Chondrocyte (in vitro differentiated cells): ENCODE measurements at regions not wholly inside any gene's neighbourhood (a gene's known extent, or its start where the extent isn't known, plus 50 kb on each side); places are given as distances from the start of the nearest gene placed in this dataset.
A peak's percentile ranks its signal among the peaks of the same experiment; 100 is the strongest.

ENCODE experiments used
- DNase-seq: peaks from one replicate; pipeline ENCODE4 v3.0.0; 2021; ENCODE audit warnings: mixed read lengths, low spot score
- H3K27ac Mint-ChIP-seq: one replicate; pipeline ENCODE4 v1.8.0; 2021; ENCODE audit warnings: mild to moderate bottlenecking, moderate library complexity, mixed read lengths; ENCODE audit not compliant: unreplicated experiment
- H3K27me3 Mint-ChIP-seq: 2 replicates; pipeline ENCODE4 v1.8.0; 2021; ENCODE audit warnings: low read depth, mixed read lengths
- H3K36me3 Mint-ChIP-seq: 2 replicates; pipeline ENCODE4 v1.8.0; 2021; ENCODE audit warnings: low read depth, mixed read lengths
- H3K4me1 Mint-ChIP-seq: 2 replicates; pipeline ENCODE4 v1.8.0; 2021; ENCODE audit warnings: low read depth, mild to moderate bottlenecking, mixed read lengths
- H3K4me3 Mint-ChIP-seq: one replicate; pipeline ENCODE4 v1.8.0; 2021; ENCODE audit warnings: mild to moderate bottlenecking, moderate library complexity, mixed read lengths; ENCODE audit not compliant: unreplicated experiment
- H3K9me3 Mint-ChIP-seq: 2 replicates; pipeline ENCODE4 v1.8.0; 2021; ENCODE audit warnings: low read depth, mixed read lengths
- CTCF ChIP-seq: fragments of 200-600 bp; sonication (generic); IDR thresholded peaks from 2 replicates; pipeline ENCODE4 v1.5.0; 2021; ENCODE audit warnings: antibody characterized with exemption, mild to moderate bottlenecking, moderate library complexity

- DNase-seq = no peak
- TF ChIP-seq CTCF = no peak
- H3K9me3 Mint-ChIP-seq = no peaks in the 10 kb centered on the region
- no peaks in the 10 kb centered on the region for H3K27me3 Mint-ChIP-seq
- no peaks in the 10 kb centered on the region for H3K36me3 Mint-ChIP-seq
- H3K4me1 Mint-ChIP-seq = peaks cover 33% of the 10 kb centered on the region
- no peak overlapping the region for H3K4me3 Mint-ChIP-seq
- no peak overlapping the region for H3K27ac Mint-ChIP-seq
These were observed 274.8 kb downstream of the TSHZ3 start for GRCh38 chr19:31074199-31075125.

- no peak overlapping the region for H3K27ac Mint-ChIP-seq
- H3K9me3 Mint-ChIP-seq = no peaks in the 10 kb centered on the region
- H3K36me3 Mint-ChIP-seq = no peaks in the 10 kb centered on the region
- no peak for TF ChIP-seq CTCF
- H3K4me1 Mint-ChIP-seq = peaks cover 33% of the 10 kb centered on the region
- no peak for DNase-seq
- no peaks in the 10 kb centered on the region for H3K27me3 Mint-ChIP-seq
- no peak overlapping the region for H3K4me3 Mint-ChIP-seq
These were observed 275.6 kb downstream of the TSHZ3 start for GRCh38 chr19:31073485-31074198.

DNA sequence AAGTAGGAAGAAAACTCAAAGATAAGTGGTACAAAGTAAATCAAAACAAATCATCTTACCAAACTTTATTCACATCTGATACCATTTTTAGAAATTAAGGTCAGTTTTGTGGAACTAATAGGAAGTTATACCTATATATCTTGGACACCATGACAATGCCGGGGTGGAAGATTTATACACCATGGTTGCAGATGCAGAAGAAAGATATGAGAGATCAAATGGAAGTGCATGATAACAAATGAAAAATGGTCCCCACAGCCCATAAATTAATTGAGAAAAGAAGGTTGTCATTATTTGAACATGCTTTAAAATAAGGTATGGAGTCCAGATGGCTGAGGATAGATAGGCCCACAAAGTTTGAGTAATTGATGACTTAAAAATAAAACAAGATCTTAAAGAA, 276.8 kb downstream of the TSHZ3 start:
- TF ChIP-seq CTCF = no peak
- H3K9me3 Mint-ChIP-seq = no peaks in the 10 kb centered on the region
- no peak for DNase-seq
- no peak overlapping the region for H3K4me3 Mint-ChIP-seq
- no peaks in the 10 kb centered on the region for H3K27me3 Mint-ChIP-seq
- peaks cover 34% of the 10 kb centered on the region for H3K4me1 Mint-ChIP-seq
- H3K36me3 Mint-ChIP-seq = no peaks in the 10 kb centered on the region
- H3K27ac Mint-ChIP-seq = no peak overlapping the region

DNA sequence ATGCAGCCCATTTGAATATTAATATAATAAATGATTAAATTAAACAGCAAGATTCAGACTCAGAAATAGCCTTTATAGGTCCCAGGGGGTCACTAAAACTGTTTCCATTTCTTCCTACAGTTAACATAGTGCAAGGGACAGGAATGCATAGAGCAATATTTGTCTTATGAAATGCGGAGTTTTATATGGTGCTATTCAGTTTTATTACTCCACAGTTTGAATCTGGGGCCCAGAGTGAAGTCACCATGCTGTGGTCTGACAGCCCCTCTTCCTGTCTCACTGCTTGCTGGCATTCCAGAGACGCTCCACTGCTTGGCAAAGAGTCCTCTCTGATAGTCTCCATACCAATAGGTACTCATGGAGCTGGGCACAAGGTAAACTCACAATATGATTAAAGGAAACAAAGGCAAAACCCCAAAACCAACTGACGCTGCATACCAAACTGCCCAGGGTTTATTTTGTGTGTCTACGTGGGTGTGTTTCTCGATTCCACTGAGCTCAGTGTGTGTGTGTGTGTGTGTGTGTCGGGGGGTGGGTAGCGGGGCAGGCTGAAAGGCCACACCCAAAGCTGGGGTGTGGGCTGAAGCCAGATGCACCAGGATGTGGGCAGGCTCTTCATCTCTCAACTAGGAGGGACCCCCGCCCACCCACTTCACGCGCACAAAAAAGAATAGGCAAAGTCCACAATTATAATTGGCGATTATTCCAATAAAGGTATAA, 277.9 kb downstream of the TSHZ3 start:
- no peak overlapping the region for H3K4me3 Mint-ChIP-seq
- DNase-seq = no peak
- H3K4me1 Mint-ChIP-seq = peaks cover 45% of the 10 kb centered on the region
- no peaks in the 10 kb centered on the region for H3K36me3 Mint-ChIP-seq
- no peaks in the 10 kb centered on the region for H3K9me3 Mint-ChIP-seq
- no peak for TF ChIP-seq CTCF
- no peaks in the 10 kb centered on the region for H3K27me3 Mint-ChIP-seq
- H3K27ac Mint-ChIP-seq = peak overlapping the region; percentile 93
